Cardiac muscle cell (in vitro differentiated cells and primary cell): ENCODE measurements at regions not wholly inside any gene's neighbourhood (a gene's known extent, or its start where the extent isn't known, plus 50 kb on each side); places are given as distances from the start of the nearest gene placed in this dataset.
A peak's percentile ranks its signal among the peaks of the same experiment; 100 is the strongest.
"Not testable (repeated sequence)": the region's sequence is repeated elsewhere in the genome, so short reads cannot be mapped to it uniquely, and the experiment has no call there.

Experiments used
- DNase-seq, 2 donors: peaks; one replicate each; pipeline versions ENCODE4 v3.0.0 to v3.0.0-alpha.2; 2010 to 2017; ENCODE audit warnings: low read depth in 1 of 2, low spot score in 1 of 2
- H3K27ac ChIP-seq: fragments of 200-600 bp; sonication (generic); 2 replicates; pipeline ENCODE4 v1.5.1; 2016
- H3K27me3 ChIP-seq: fragments of 200-600 bp; sonication (generic); 2 replicates; pipeline ENCODE4 v1.6.0; 2016; ENCODE audit warnings: control low read depth
- H3K36me3 ChIP-seq: fragments of 200-600 bp; sonication (generic); 2 replicates; pipeline ENCODE4 v1.5.1; 2016; ENCODE audit warnings: control low read depth
- H3K4me1 ChIP-seq: fragments of 200-600 bp; sonication (generic); 2 replicates; pipeline ENCODE4 v1.8.1; 2017; ENCODE audit warnings: low read depth, mild to moderate bottlenecking, mixed run types
- H3K4me3 ChIP-seq: fragments of 200-600 bp; sonication (generic); 2 replicates; pipeline ENCODE4 v1.5.1; 2016; ENCODE audit warnings: mild to moderate bottlenecking
- H3K9me3 ChIP-seq: fragments of 200-600 bp; sonication (generic); 2 replicates; pipeline ENCODE4 v1.5.1; 2017; ENCODE audit warnings: low read depth, mild to moderate bottlenecking, control low read depth
- CTCF ChIP-seq: IDR thresholded peaks from 2 replicates; pipeline ENCODE4 v1.5.1; 2012; ENCODE audit warnings: low read depth, mild to moderate bottlenecking, low read length

GRCh38 chr17:77635176-77635575, 323.3 kb upstream of the TNRC6C start:
- Histone ChIP-seq H3K27me3 (no peaks in the 10 kb centered on the region), H3K4me3 (no peak overlapping the region), H3K27ac (no peak overlapping the region), H3K4me1 (no peaks in the 10 kb centered on the region), H3K9me3 (no peaks in the 10 kb centered on the region), H3K36me3 (no peaks in the 10 kb centered on the region)
- DNase-seq: no peak
- no peak for TF ChIP-seq CTCF

- H3K9me3 ChIP-seq, H3K4me1 ChIP-seq, H3K4me3 ChIP-seq, H3K27ac ChIP-seq, H3K36me3 ChIP-seq, H3K27me3 ChIP-seq, DNase-seq: not testable (repeated sequence)
These were observed 322.7 kb upstream of the TNRC6C start for GRCh38 chr17:77635785-77636184.

DNA sequence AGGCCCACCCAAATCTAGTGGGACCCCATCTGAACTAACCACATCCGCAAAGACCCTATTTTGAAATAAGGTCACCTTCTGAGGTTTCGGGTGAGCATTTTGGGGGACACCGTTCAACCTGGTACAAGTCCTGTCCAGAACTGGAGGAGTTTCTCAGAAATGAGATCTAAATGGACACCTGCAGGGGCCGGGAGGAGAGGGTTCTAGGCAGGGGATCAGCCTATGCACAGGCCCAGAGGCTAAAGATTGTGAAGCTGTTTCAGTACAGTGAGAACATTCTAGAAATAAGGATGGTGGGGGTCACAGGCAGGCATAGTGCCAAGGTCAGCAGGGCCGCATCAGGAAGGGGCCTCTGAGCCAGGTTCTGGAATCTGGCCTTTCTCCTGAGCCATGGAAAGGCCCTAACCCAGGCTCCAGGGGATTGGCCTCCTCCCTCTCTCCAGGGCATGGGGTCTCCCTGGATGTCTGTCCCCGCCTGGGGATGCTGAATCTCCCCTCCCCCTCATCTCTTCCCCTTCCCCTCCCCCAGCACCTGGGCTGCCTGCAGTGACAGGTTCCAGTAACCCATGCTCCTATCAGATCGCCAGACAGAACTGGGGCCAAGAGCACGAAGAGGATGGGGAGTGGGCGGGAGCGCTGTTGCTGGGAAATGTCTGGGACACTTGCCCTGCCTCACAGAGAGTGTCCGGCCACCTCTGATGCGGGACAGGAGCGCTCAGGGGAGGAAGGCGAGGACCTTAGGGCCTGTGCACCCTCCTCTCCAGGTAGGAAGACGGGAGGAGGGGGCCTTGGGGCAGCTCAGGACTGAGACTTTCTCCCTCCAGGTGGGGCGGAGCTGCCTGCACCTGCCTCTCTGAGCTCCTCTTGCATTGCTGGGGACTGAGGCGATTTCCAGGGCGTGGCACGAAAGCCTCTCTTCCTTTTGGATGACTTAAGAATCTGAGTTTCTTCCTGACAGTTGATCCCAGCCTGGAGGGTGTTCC, 321.4 kb upstream of the TNRC6C start:
- H3K4me3 ChIP-seq: no peak overlapping the region
- TF ChIP-seq CTCF: no peak
- H3K9me3 ChIP-seq: no peaks in the 10 kb centered on the region
- no peaks in the 10 kb centered on the region for H3K27me3 ChIP-seq
- no peaks in the 10 kb centered on the region for H3K36me3 ChIP-seq
- no peak overlapping the region for H3K27ac ChIP-seq
- DNase-seq: peak in 1 of 2 donors; percentile 6
- H3K4me1 ChIP-seq: no peaks in the 10 kb centered on the region

GRCh38 chr17:77637818-77638575, 320.5 kb upstream of the TNRC6C start:
- Histone ChIP-seq H3K36me3 (no peaks in the 10 kb centered on the region), H3K9me3 (no peaks in the 10 kb centered on the region), H3K4me1 (no peaks in the 10 kb centered on the region), H3K4me3 (no peak overlapping the region), H3K27ac (no peak overlapping the region), H3K27me3 (no peaks in the 10 kb centered on the region)
- no peak for DNase-seq
- TF ChIP-seq CTCF: no peak

GRCh38 chr17:77640252-77640651, 318.3 kb upstream of the TNRC6C start:
- Histone ChIP-seq H3K36me3 (no peaks in the 10 kb centered on the region), H3K27ac (no peak overlapping the region), H3K9me3 (no peaks in the 10 kb centered on the region), H3K4me1 (no peaks in the 10 kb centered on the region), H3K4me3 (no peak overlapping the region), H3K27me3 (no peaks in the 10 kb centered on the region)
- no peak for DNase-seq
- no peak for TF ChIP-seq CTCF
